MM.1S (cell line): ENCODE measurements at regions not wholly inside any gene's neighbourhood (a gene's known extent, or its start where the extent isn't known, plus 50 kb on each side); places are given as distances from the start of the nearest gene placed in this dataset.

ENCODE experiments used
- DNase-seq: peaks from one replicate; pipeline ENCODE4 v3.0.0-alpha.2; 2015
- H2AFZ ChIP-seq: fragments of 300-600 bp; sonication (generic); 2 replicates; pipeline ENCODE4 v1.6.0; 2016; ENCODE audit warnings: antibody characterized with exemption, low read length
- H3F3A ChIP-seq: fragments of 300-600 bp; sonication (generic); 2 replicates; pipeline ENCODE4 v1.6.1; 2016; ENCODE audit warnings: mild to moderate bottlenecking, antibody characterized with exemption, low read length, moderate library complexity, mixed read lengths; ENCODE audit not compliant: insufficient read depth
- H3K27ac ChIP-seq: fragments of 300-600 bp; sonication (generic); 2 replicates; pipeline ENCODE4 v1.5.1; 2016; ENCODE audit warnings: mild to moderate bottlenecking, low read length
- H3K27me3 ChIP-seq: fragments of 300-600 bp; sonication (generic); replicated peaks from 2 replicates; pipeline ENCODE4 v1.6.0; 2016; ENCODE audit warnings: low read length; ENCODE audit not compliant: insufficient read depth
- H3K36me3 ChIP-seq: fragments of 300-600 bp; sonication (generic); replicated peaks from 2 replicates; pipeline ENCODE4 v1.6.1; 2016; ENCODE audit warnings: mild to moderate bottlenecking, low read length, mixed read lengths; ENCODE audit not compliant: insufficient read depth
- H3K4me1 ChIP-seq: fragments of 300-600 bp; sonication (generic); 2 replicates; pipeline ENCODE4 v1.6.1; 2016; ENCODE audit warnings: low read length, mixed read lengths
- H3K4me2 ChIP-seq: fragments of 300-600 bp; sonication (generic); 2 replicates; pipeline ENCODE4 v1.6.0; 2016; ENCODE audit warnings: low read depth, low read length
- H3K4me3 ChIP-seq: fragments of 300-600 bp; sonication (generic); 2 replicates; pipeline ENCODE4 v1.5.1; 2016; ENCODE audit warnings: low read length, mixed read lengths
- H3K79me2 ChIP-seq: fragments of 300-600 bp; sonication (generic); 2 replicates; pipeline ENCODE4 v1.6.1; 2016; ENCODE audit warnings: mixed run types, low read length, mixed read lengths
- H3K9ac ChIP-seq: fragments of 300-600 bp; sonication (generic); 2 replicates; pipeline ENCODE4 v1.6.1; 2016; ENCODE audit warnings: low read length, mixed read lengths
- H3K9me2 ChIP-seq: fragments of 300-600 bp; sonication (generic); replicated peaks from 2 replicates; pipeline ENCODE4 v1.6.1; 2016; ENCODE audit warnings: mild to moderate bottlenecking, low read length, mixed read lengths; ENCODE audit not compliant: insufficient read depth
- H3K9me3 ChIP-seq: fragments of 300-600 bp; sonication (generic); replicated peaks from 2 replicates; pipeline ENCODE4 v1.6.1; 2016; ENCODE audit warnings: mild to moderate bottlenecking, low read length, mixed read lengths; ENCODE audit not compliant: insufficient read depth
- H4K20me1 ChIP-seq: fragments of 300-600 bp; sonication (generic); 2 replicates; pipeline ENCODE4 v1.6.1; 2016; ENCODE audit warnings: mild to moderate bottlenecking, low read length, moderate library complexity, mixed read lengths; ENCODE audit not compliant: insufficient read depth
- EZH2 ChIP-seq: fragments of 300-600 bp; sonication (generic); optimal IDR thresholded peaks from 2 replicates; pipeline ENCODE3; 2017; ENCODE audit warnings: low read depth, mild to moderate bottlenecking, antibody characterized with exemption, low read length, mixed read lengths
- EZH2phosphoT487 ChIP-seq: fragments of 300-600 bp; sonication (generic); IDR thresholded peaks from 2 replicates; pipeline ENCODE4 v1.6.1; 2018; ENCODE audit warnings: antibody characterized with exemption, low read length
- TF ChIP-seq, protein P1 (sequence below): fragments of 300-600 bp; sonication (generic); IDR thresholded peaks from 2 replicates; pipeline ENCODE4 v1.5.1; 2016; ENCODE audit warnings: antibody characterized with exemption, low read length, mixed read lengths

- H3K4me3 ChIP-seq, result no peak overlapping the region
- no peaks in the 10 kb centered on the region for H3K79me2 ChIP-seq
- peaks cover 20% of the 10 kb centered on the region for H3F3A ChIP-seq
- no peak overlapping the region for H3K9ac ChIP-seq
- no peaks in the 10 kb centered on the region for H3K9me3 ChIP-seq
- no peaks in the 10 kb centered on the region for H3K9me2 ChIP-seq
- no peak overlapping the region for H2AFZ ChIP-seq
- no peak for DNase-seq
- H3K36me3 ChIP-seq, result no peaks in the 10 kb centered on the region
- H3K27ac ChIP-seq, result no peak overlapping the region
- H3K27me3 ChIP-seq, result no peaks in the 10 kb centered on the region
- no peaks in the 10 kb centered on the region for H4K20me1 ChIP-seq
- no peak overlapping the region for H3K4me2 ChIP-seq
- TF ChIP-seq EZH2phosphoT487, result no peak
- TF ChIP-seq, protein P1, sequence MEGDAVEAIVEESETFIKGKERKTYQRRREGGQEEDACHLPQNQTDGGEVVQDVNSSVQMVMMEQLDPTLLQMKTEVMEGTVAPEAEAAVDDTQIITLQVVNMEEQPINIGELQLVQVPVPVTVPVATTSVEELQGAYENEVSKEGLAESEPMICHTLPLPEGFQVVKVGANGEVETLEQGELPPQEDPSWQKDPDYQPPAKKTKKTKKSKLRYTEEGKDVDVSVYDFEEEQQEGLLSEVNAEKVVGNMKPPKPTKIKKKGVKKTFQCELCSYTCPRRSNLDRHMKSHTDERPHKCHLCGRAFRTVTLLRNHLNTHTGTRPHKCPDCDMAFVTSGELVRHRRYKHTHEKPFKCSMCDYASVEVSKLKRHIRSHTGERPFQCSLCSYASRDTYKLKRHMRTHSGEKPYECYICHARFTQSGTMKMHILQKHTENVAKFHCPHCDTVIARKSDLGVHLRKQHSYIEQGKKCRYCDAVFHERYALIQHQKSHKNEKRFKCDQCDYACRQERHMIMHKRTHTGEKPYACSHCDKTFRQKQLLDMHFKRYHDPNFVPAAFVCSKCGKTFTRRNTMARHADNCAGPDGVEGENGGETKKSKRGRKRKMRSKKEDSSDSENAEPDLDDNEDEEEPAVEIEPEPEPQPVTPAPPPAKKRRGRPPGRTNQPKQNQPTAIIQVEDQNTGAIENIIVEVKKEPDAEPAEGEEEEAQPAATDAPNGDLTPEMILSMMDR, result no peak
- no peak for TF ChIP-seq EZH2
- peaks cover 32% of the 10 kb centered on the region for H3K4me1 ChIP-seq
These were observed 240.5 kb downstream of the SOX2 start for GRCh38 chr3:181952221-181952620.

GRCh38 chr3:181952929-181953328, 241.2 kb downstream of the SOX2 start:
- Histone ChIP-seq H3F3A (peaks cover 20% of the 10 kb centered on the region), H4K20me1 (no peaks in the 10 kb centered on the region), H3K9me2 (no peaks in the 10 kb centered on the region), H3K9ac (no peak overlapping the region), H3K79me2 (no peaks in the 10 kb centered on the region), H3K36me3 (no peaks in the 10 kb centered on the region), H3K4me3 (no peak overlapping the region), H3K4me2 (no peak overlapping the region), H3K9me3 (no peaks in the 10 kb centered on the region), H3K27ac (no peak overlapping the region), H3K27me3 (no peaks in the 10 kb centered on the region), H2AFZ (no peak overlapping the region), H3K4me1 (peaks cover 32% of the 10 kb centered on the region)
- DNase-seq, result no peak
- TF ChIP-seq EZH2 (no peak), EZH2phosphoT487 (no peak)
- TF ChIP-seq, protein P1, result no peak

- Histone ChIP-seq H4K20me1 (no peaks in the 10 kb centered on the region), H3K79me2 (no peaks in the 10 kb centered on the region), H3F3A (peaks cover 20% of the 10 kb centered on the region), H3K4me1 (peaks cover 32% of the 10 kb centered on the region), H3K4me3 (peak overlapping the region; percentile 37), H3K9me3 (no peaks in the 10 kb centered on the region), H3K9me2 (no peaks in the 10 kb centered on the region), H3K36me3 (no peaks in the 10 kb centered on the region), H3K9ac (peak overlapping the region; percentile 37), H3K27me3 (no peaks in the 10 kb centered on the region), H3K27ac (peak overlapping the region; percentile 80), H3K4me2 (peak overlapping the region; percentile 71), H2AFZ (peak overlapping the region; percentile 64)
- TF ChIP-seq EZH2, result no peak
- TF ChIP-seq, protein P1, result no peak
- TF ChIP-seq EZH2phosphoT487, result no peak
- DNase-seq, result peak; percentile 91
These were observed 243.8 kb downstream of the SOX2 start for GRCh38 chr3:181955566-181955965.
